A673 (cell line): ENCODE measurements at regions not wholly inside any gene's neighbourhood (a gene's known extent, or its start where the extent isn't known, plus 50 kb on each side); places are given as distances from the start of the nearest gene placed in this dataset.

Experiments used
- CTCF ChIP-seq: fragments of 300-800, 200-600 bp; sonication (generic); conservative IDR thresholded peaks from 2 replicates; pipeline ENCODE4 v1.5.1; 2017; ENCODE audit warnings: low read depth, mild to moderate bottlenecking, antibody characterized with exemption, low read length, moderate library complexity, mixed read lengths
- EZH2 ChIP-seq: fragments of 200-600 bp; sonication (generic); IDR thresholded peaks from 2 replicates; pipeline ENCODE4 v1.6.1; 2017; ENCODE audit warnings: borderline replicate concordance, low read depth, mild to moderate bottlenecking, mixed read lengths, antibody characterized with exemption, low read length; ENCODE audit not compliant: poor library complexity, severe bottlenecking

DNA sequence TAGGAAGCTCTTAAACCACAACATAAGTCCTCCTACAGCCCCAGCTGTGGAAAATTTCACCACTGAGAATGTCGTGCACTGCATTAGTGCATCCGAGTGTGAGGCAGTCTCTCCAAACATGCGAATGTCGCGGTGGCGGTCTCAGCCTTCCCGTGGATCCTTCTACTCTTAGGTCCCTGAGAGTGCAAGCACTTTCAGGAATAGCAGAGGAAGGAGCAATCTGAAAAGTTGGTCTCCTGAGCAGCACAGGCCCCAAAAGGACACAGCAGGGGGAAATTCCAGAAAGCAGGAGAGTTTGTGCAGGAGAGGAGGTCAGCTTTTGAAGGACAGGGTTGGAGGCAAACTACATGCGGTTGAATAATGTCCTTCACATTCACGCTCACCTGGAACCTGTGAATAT lies 440.5 kb upstream of the SMIM21 start:
- no peak for TF ChIP-seq CTCF
- no peak for TF ChIP-seq EZH2
